ENCODE measurements at regions not wholly inside any gene's neighbourhood (a gene's known extent, or its start where the extent isn't known, plus 50 kb on each side); places are given as distances from the start of the nearest gene placed in this dataset.

GRCh38 chr12:84091651-84092050 is 820.9 kb downstream of the SLC6A15 start:
- H3K4me3 ChIP-seq = no peak overlapping the region
- intact Hi-C loops (cut with DNase I) = no loop called here
- no peaks in the 10 kb centered on the region for H3K9me3 ChIP-seq
- no peaks in the 10 kb centered on the region for H3K27me3 ChIP-seq
- ATAC-seq (no peak), DNase-seq (no peak)
- no peak for TF ChIP-seq CTCF (IDR thresholded peaks at IDR 0.05)
- no peak for TF ChIP-seq POLR2A (IDR thresholded peaks at IDR 0.05)
- no peaks in the 10 kb centered on the region for H3K4me1 ChIP-seq
- no peak overlapping the region for H3K27ac ChIP-seq
- no peaks in the 10 kb centered on the region for H3K36me3 ChIP-seq (replicated peaks in 1 of 2; ENCODE audit: insufficient read depth in 1 of 2, low read depth in 2 of 2)
- 58 to 75% methylated on average over 2 to 4 of the region's 4 CpGs for WGBS, 2 donors

GRCh38 chr12:84089356-84089755 is 823.2 kb downstream of the SLC6A15 start:
- no peak overlapping the region for H3K27ac ChIP-seq
- DNase-seq (no peak), ATAC-seq (no peak)
- no peaks in the 10 kb centered on the region for H3K27me3 ChIP-seq
- H3K4me1 ChIP-seq = no peaks in the 10 kb centered on the region
- 58 to 63% methylated on average over 4 of the region's 4 CpGs for WGBS, 2 donors
- no peaks in the 10 kb centered on the region for H3K36me3 ChIP-seq (replicated peaks in 1 of 2; ENCODE audit: insufficient read depth in 1 of 2, low read depth in 2 of 2)
- intact Hi-C loops (cut with DNase I) = no loop called here
- TF ChIP-seq CTCF (IDR thresholded peaks at IDR 0.05) = no peak
- TF ChIP-seq POLR2A (IDR thresholded peaks at IDR 0.05) = no peak
- no peaks in the 10 kb centered on the region for H3K9me3 ChIP-seq
- no peak overlapping the region for H3K4me3 ChIP-seq

DNA sequence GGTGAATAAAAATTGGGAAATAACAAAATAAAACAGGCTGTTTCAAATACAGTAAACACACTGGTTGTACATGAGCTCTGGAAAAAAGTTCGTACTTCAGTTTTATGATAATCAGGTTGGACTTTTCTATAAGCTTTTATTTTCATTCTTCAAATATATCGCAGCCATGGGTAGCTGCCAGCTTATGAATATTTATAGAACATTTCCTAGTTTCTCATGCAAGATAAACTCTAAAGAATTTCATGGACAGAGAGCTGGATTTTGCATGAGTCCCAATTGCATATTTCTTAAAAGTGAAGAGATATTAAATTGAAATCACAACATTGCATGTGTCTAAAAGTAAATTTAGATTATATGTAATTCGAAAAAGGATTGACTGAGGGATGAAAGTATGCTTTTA is 827.6 kb downstream of the SLC6A15 start:
- no peaks in the 10 kb centered on the region for H3K4me1 ChIP-seq
- no peak overlapping the region for H3K27ac ChIP-seq
- no peaks in the 10 kb centered on the region for H3K36me3 ChIP-seq (replicated peaks in 1 of 2; ENCODE audit: insufficient read depth in 1 of 2, low read depth in 2 of 2)
- DNase-seq (no peak), ATAC-seq (no peak)
- no peaks in the 10 kb centered on the region for H3K9me3 ChIP-seq
- H3K4me3 ChIP-seq = no peak overlapping the region
- intact Hi-C loops (cut with DNase I) = no loop called here
- WGBS, 2 donors = 57 to 61% methylated on average over 3 of the region's 3 CpGs
- TF ChIP-seq POLR2A (IDR thresholded peaks at IDR 0.05) (no peak), CTCF (IDR thresholded peaks at IDR 0.05) (no peak)
- no peaks in the 10 kb centered on the region for H3K27me3 ChIP-seq

DNA sequence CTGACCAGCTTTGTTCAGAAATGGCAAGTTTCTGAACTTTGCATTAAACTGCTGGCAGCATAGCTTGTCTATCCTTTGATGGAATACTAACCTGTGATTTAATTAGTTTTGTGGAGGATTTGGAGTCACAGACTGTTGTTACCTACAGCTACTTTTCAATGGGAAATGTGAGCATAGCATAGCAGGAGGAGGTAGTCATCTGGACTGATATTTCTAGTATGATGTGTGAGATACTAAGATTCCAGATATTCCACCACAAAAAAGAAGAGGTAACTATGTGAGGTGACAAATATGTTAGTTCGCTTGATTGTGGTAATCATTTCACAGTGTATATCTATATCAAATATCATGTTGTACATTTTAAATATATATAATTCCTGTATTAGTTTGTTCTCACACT is 833.0 kb downstream of the SLC6A15 start:
- no peak for TF ChIP-seq CTCF (IDR thresholded peaks at IDR 0.05)
- TF ChIP-seq POLR2A (IDR thresholded peaks at IDR 0.05) = no peak
- Histone ChIP-seq H3K4me3 (no peak overlapping the region), H3K4me1 (no peaks in the 10 kb centered on the region), H3K9me3 (no peaks in the 10 kb centered on the region), H3K27ac (no peak overlapping the region), H3K36me3 (replicated peaks in 1 of 2; ENCODE audit: insufficient read depth in 1 of 2, low read depth in 2 of 2) (no peaks in the 10 kb centered on the region), H3K27me3 (no peaks in the 10 kb centered on the region)
- ATAC-seq (no peak), DNase-seq (no peak)
- intact Hi-C loops (cut with DNase I) = no loop called here
- WGBS, 2 donors = 85 to 92% methylated on average over 1 of the region's 1 CpG

DNA sequence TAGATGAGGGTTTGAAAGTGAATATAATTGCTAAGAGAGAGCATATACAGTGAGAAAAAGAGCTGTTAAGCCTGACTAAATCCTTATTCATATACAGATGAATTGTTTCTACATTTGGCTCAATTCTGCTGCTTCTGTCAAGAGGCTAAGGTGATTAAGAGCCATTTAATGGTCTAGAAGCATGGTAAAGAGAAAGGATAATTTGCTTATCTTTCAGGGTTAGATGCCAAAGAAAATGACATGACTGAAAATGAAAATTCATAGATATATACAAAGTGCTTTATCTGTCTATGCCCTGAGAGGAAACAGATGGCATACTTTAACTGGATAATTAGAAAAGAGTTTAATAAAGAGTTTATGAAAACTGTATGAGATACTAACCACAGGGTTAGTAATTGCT is 834.9 kb downstream of the SLC6A15 start:
- Histone ChIP-seq H3K27me3 (no peaks in the 10 kb centered on the region), H3K4me3 (no peak overlapping the region), H3K9me3 (no peaks in the 10 kb centered on the region), H3K4me1 (no peaks in the 10 kb centered on the region), H3K27ac (no peak overlapping the region), H3K36me3 (replicated peaks in 1 of 2; ENCODE audit: insufficient read depth in 1 of 2, low read depth in 2 of 2) (no peaks in the 10 kb centered on the region)
- intact Hi-C loops (cut with DNase I) = no loop called here
- no peak for TF ChIP-seq CTCF (IDR thresholded peaks at IDR 0.05)
- no peak for DNase-seq
- no peak for ATAC-seq
